NCI-H524 (cell line): ENCODE measurements at regions not wholly inside any gene's neighbourhood (a gene's known extent, or its start where the extent isn't known, plus 50 kb on each side); places are given as distances from the start of the nearest gene placed in this dataset.
A peak's percentile ranks its signal among the peaks of the same experiment; 100 is the strongest.
"Not testable (repeated sequence)": the region's sequence is repeated elsewhere in the genome, so short reads cannot be mapped to it uniquely, and the experiment has no call there.

ENCODE experiments used
- DNase-seq, 2 experiments: peaks; one replicate each; lab custom pipeline; 2025; lab: John Stamatoyannopoulos, UW

GRCh38 chr6:17012421-17013225 is 89.2 kb upstream of the STMND1 start:
- DNase-seq, result peak in 1 of 2 experiments; percentile 16

GRCh38 chr6:17011985-17012384 is 89.9 kb upstream of the STMND1 start:
- DNase-seq, result peak in 1 of 2 experiments; percentile 3

DNA sequence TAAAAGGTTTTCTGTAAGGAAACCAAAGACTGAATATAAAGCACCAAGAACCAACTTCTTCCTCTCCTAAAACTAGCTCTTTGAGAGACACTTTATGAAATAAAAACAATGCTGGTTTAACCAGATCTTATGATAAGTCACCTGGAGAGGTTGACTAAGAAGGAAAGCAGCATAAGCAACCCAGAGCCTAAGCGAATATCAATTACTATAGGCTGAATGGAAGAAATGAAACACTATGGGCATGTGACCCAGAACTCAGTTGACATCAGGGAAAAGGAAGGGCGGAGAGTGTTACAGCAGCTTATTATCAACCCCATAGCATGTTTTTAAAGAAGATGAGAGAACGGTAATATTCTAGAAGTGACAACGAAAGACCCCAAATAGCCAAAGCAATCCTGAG is 94.1 kb upstream of the STMND1 start:
- no peak for DNase-seq

GRCh38 chr6:17006543-17006942 is 95.3 kb upstream of the STMND1 start:
- no peak for DNase-seq

DNA sequence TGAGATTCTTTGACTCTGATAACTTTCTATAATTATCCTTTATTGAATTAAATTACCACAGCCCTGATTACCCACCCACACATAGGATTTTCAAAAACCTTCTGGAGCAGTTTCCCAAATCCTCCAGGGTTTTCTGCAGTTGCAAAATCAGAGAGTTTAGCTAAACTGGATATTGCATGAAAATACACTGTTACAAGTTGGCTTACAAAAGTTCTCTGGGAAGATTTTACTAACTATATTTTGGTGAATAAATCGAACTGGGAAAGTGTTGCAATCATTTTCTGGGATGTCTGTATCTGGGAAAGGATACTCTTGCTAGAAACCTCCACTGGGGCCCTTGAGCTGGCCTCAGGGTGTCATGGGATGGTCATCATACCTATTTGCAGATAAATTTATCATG is 97.6 kb upstream of the STMND1 start:
- DNase-seq, result no peak

DNA sequence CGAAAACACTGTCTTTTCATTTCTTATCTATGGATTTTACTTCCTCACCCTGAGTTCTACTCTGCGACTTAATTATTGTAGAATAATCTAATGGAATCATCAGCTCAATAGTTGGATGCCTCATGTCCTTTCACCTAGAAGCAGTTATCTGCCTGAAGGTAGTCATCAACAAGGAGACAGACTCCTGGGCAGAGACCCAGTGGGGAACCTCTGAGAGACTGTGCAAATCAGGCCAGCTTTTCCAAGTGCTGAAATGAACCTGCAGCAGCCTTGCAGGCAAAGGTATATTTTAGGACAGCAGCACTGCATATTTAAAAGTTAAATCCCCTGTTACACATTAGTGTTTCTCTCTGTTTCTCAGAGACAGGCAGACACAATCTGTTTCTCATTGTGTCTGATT is 99.7 kb upstream of the STMND1 start:
- DNase-seq, result no peak

- peak in 1 of 2 experiments; percentile 1 for DNase-seq
Observed at GRCh38 chr6:17001188-17001587, 100.7 kb upstream of the STMND1 start.

DNA sequence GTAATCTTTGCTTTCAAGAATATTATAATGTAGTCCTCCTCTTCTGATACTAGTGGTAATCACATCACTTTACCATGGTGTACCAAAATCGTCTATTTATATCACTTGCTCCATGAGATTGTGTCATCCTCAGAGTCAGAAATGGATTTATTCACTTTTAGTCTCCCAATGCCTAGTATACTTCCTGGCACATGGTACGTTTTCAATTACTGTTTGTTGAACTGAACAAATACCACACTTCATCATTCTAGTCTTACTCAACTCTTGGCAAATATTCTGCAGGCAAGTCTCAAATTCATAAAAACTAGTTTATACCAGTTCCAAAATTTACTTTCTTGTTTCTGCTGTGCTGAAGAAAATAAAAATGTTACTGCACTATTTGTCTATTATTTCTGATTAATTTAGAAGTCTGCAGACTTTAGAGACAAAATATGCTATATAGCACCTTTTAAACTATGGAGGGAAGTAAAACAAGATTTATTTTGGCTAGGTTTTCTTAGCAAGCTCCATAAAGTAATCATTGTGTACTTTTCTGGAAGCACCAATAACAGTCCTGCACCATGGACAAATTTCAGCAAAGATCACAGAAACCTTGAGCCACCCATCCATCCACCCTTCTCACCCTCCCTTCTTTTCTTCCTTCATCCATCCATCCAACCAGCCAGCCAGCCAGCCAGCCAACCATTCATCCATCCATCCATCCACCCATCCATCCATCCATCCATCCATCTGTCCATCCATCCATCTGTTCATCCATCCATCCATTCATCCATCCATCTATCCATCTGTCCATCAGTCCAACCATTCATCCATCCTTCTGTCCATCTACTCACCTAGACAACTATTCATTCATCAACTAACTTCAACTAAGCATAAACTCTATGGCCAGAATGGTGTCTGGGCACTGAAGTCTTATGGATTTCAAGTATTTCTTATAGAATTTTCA is 102.1 kb upstream of the STMND1 start:
- no peak for DNase-seq

- DNase-seq, result no peak
Observed at GRCh38 chr6:16998461-16998860, 103.4 kb upstream of the STMND1 start.

DNA sequence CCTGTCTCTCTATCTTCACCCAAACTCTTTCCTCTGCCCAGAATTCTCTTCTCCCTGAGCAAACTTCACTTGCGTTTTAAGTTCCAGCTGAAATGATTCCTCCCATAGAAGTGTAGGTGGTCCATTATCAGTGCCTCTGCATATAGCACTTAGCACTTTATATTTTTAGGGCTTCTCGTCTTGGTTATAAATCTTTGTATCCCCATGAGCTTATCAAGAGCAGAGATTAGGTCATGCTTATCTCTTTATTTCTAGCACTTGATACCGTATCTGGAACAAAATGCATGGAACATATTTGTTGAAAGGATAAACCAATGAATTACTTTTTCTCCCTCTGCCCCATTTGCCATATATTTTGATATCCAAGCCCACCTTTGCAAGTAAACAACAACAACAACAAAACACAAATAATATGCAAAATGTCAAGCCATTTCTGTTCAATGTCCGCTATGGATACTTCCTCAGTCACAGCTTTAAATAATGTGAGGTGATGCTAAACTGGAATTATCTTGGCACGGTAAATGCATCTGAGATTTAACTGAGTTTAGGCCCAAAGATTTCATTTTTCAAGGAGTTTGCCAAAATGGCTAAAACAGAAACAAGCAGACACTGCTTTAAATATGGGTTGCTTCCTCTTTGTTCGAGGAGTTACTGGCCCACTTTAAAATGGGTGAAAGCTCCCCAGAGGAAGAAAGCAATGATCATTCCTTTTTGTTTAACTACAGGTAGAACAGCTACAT is 106.2 kb upstream of the STMND1 start:
- no peak for DNase-seq

- DNase-seq, result no peak
Observed at GRCh38 chr6:16993396-16993795, 108.5 kb upstream of the STMND1 start.

- DNase-seq, result no peak
Observed at GRCh38 chr6:16991981-16992629, 109.7 kb upstream of the STMND1 start.

DNA sequence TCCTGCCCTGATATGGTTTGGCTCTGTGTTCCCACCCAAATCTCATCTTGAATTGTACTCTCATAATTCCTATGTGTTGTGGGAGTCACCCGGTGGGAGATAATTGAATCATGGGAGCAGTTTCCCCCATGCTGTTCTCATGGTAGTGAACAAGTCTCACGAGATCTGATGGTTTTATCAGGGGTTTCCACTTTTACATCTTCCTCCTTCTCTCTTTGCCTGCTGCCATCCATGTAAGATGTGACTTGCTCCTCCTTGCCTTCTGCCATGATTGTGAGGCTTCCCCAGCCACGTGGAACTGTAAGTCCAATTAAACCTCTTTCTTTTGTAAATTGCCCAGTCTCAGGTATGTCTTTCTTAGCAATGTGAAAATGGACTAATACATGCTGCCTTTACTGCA is 111.9 kb upstream of the STMND1 start:
- not testable (repeated sequence) for DNase-seq

DNA sequence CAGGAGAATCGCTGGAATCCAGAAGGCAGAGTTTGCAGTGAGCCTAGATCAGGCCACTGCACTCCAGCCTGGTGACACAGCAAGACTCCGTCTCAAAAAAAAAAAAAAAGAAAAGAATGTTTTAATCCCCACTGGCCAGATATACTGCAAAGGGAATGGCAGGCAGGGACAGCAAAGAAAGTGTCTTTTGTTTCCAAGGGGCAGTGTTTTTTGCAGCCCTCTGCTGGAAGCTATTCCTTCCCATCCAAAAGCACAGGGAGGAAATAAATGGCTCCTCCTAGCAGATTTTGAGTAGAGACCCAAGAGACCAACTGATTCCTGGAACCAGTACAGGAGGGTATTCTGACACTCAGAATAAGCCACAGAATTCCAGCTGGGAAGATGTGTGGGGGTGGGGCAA is 112.5 kb upstream of the STMND1 start:
- no peak for DNase-seq

DNA sequence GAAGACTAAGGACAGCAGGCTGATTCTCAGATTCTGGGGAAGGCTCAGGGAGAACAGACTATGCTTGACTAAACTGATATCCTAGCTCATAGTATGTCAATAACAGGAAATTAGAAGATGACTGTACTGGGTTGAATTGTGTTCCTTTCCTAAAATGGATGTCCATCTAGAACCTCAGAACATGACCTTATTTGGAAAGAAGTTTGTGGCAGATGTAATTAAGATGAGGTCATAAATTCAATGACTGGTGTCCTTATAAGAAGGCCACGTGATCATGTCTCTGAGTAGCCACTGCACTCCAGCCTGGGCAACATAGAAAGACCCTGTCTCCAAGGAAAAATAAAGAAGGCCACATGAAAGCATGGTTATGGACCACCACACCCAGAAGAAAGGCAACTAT is 113.9 kb upstream of the STMND1 start:
- DNase-seq, result no peak

DNA sequence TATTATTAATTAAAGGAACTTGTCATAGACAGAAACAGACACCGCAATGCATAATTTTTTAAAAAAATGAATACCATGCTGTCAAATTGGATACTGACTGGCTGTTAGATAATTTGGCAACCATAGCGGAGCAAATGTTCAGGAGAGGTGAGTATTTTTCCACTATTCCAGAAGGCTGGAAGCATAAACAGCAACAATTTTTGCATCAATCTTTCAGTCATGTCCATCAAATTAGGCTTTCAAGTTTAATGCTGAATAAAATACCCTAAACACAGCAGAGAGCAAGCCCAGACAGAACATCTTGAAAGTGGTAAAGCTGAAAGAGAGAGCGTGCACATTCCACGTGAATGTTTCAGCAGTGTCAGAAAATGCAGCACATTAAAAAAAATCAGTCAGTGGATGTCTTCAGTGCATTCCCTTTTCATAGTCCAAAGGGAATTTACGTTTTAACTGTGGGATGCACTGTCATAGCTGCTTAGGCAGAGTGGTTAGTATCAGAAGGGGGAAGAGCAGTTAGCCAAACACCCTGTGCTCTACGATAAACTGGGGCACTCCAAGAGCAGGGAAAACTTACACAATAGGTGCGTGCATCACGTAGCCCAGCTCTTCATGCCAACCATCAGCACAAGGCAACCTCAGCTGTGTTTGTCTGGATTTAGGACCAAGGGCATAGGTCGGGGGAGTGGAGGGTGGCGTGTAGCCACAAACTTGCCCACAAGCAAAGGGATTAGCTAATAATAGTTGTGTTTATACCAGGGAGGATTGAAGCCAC is 116.2 kb upstream of the STMND1 start:
- DNase-seq, result no peak

- peak in 1 of 2 experiments; percentile 7 for DNase-seq
Observed at GRCh38 chr6:16982807-16983206, 119.0 kb upstream of the STMND1 start.

GRCh38 chr6:16979677-16980370 is 122.0 kb upstream of the STMND1 start:
- no peak for DNase-seq

- no peak for DNase-seq
Observed at GRCh38 chr6:16978686-16979085, 123.2 kb upstream of the STMND1 start.
